Transverse colon (tissue), 4 donors: ENCODE measurements at regions not wholly inside any gene's neighbourhood (a gene's known extent, or its start where the extent isn't known, plus 50 kb on each side); places are given as distances from the start of the nearest gene placed in this dataset.

Experiments used
- CTCF ChIP-seq, 5 experiments: fragments of 200-600 bp in 3 of 5; fragments of 450-650 bp in 2 of 5; sonication (generic) in 3 of 5; IDR thresholded peaks; 1 replicate in 2 of 5; 2 replicates in 3 of 5; pipeline ENCODE4 v1.5.1; 2016 to 2017; ENCODE audit warnings: antibody characterized with exemption in 5 of 5, inconsistent platforms in 3 of 5, mild to moderate bottlenecking in 2 of 5, moderate library complexity in 1 of 5
- POLR2AphosphoS5 ChIP-seq, 3 donors: sonication (generic); formaldehyde crosslinking; IDR thresholded peaks; one replicate each; pipeline ENCODE4 v1.6.1; 2016; ENCODE audit warnings: antibody characterized with exemption in 3 of 3

- no peak for TF ChIP-seq POLR2AphosphoS5 (IDR thresholded peaks at IDR 0.05)
- TF ChIP-seq CTCF (IDR thresholded peaks at IDR 0.05) = no peak
These were observed 284.2 kb upstream of the ZMIZ1 start for GRCh38 chr10:78784546-78784945.
